Sigmoid colon (tissue), 4 donors: ENCODE measurements at regions not wholly inside any gene's neighbourhood (a gene's known extent, or its start where the extent isn't known, plus 50 kb on each side); places are given as distances from the start of the nearest gene placed in this dataset.

ENCODE experiments used
- EP300 ChIP-seq, 4 donors: sonication (generic); formaldehyde crosslinking; IDR thresholded peaks; one replicate each; pipeline ENCODE4 v1.6.1; 2017; ENCODE audit warnings: antibody characterized with exemption in 4 of 4
- POLR2A ChIP-seq, 2 donors: fragments of 450-650 bp; IDR thresholded peaks; one replicate each; pipeline ENCODE4 v1.6.1; 2016; ENCODE audit warnings: antibody characterized with exemption in 2 of 2, mild to moderate bottlenecking in 2 of 2, moderate library complexity in 2 of 2
- TF ChIP-seq, protein P1 (sequence below), 4 experiments: fragments of 450-650 bp in 3 of 4; fragments of 200-600 bp in 1 of 4; IDR thresholded peaks; one replicate each; pipeline ENCODE4 v1.5.1; 2016 to 2019; ENCODE audit warnings: antibody characterized with exemption in 4 of 4, mild to moderate bottlenecking in 3 of 4, moderate library complexity in 2 of 4

DNA sequence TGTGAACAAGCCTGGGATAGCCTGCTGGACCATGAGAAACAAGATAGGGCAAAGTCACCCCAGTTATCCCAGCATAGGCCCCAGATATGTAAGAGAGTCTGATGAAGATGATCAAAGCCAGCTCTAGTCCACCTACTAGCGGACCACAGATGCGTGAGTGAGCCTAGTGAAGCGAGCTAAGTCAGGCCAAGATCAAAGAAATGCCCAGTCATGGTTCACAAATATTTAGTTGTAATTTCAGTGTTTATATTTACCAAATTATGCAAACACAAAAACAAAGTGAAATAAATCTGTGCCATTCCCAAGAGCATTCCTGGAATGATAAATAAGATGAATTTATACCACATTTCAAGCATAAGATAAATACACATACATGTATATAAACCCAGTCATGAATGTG is 308.1 kb upstream of the CTNNB1 start:
- TF ChIP-seq, protein P1, sequence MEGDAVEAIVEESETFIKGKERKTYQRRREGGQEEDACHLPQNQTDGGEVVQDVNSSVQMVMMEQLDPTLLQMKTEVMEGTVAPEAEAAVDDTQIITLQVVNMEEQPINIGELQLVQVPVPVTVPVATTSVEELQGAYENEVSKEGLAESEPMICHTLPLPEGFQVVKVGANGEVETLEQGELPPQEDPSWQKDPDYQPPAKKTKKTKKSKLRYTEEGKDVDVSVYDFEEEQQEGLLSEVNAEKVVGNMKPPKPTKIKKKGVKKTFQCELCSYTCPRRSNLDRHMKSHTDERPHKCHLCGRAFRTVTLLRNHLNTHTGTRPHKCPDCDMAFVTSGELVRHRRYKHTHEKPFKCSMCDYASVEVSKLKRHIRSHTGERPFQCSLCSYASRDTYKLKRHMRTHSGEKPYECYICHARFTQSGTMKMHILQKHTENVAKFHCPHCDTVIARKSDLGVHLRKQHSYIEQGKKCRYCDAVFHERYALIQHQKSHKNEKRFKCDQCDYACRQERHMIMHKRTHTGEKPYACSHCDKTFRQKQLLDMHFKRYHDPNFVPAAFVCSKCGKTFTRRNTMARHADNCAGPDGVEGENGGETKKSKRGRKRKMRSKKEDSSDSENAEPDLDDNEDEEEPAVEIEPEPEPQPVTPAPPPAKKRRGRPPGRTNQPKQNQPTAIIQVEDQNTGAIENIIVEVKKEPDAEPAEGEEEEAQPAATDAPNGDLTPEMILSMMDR (IDR thresholded peaks at IDR 0.05) = no peak
- TF ChIP-seq POLR2A (IDR thresholded peaks at IDR 0.05) (no peak), EP300 (IDR thresholded peaks at IDR 0.05) (no peak)
